Neural crest cell (in vitro differentiated cells): ENCODE measurements at regions not wholly inside any gene's neighbourhood (a gene's known extent, or its start where the extent isn't known, plus 50 kb on each side); places are given as distances from the start of the nearest gene placed in this dataset.

Source experiments
- DNase-seq: peaks from one replicate; pipeline ENCODE4 v3.0.0; 2021; ENCODE audit warnings: low read depth, mixed read lengths, low spot score
- H3K27ac Mint-ChIP-seq: one replicate; pipeline ENCODE4 v1.8.0; 2021; ENCODE audit warnings: mild to moderate bottlenecking, mixed read lengths; ENCODE audit not compliant: unreplicated experiment
- H3K27me3 Mint-ChIP-seq: 2 replicates; pipeline ENCODE4 v1.8.0; 2021; ENCODE audit warnings: low read depth, mild to moderate bottlenecking, mixed read lengths
- H3K36me3 Mint-ChIP-seq: 2 replicates; pipeline ENCODE4 v1.8.0; 2021; ENCODE audit warnings: low read depth, mild to moderate bottlenecking, mixed read lengths
- H3K4me1 Mint-ChIP-seq: 2 replicates; pipeline ENCODE4 v1.8.0; 2021; ENCODE audit warnings: mixed read lengths
- H3K4me3 Mint-ChIP-seq: one replicate; pipeline ENCODE4 v1.8.0; 2021; ENCODE audit warnings: mild to moderate bottlenecking, mixed read lengths
- H3K9me3 Mint-ChIP-seq: 2 replicates; pipeline ENCODE4 v1.8.0; 2021; ENCODE audit warnings: mixed read lengths
- CTCF ChIP-seq: fragments of 200-600 bp; sonication (generic); conservative IDR thresholded peaks from 2 replicates; pipeline ENCODE4 v1.5.0; 2021; ENCODE audit warnings: antibody characterized with exemption, mild to moderate bottlenecking

GRCh38 chr1:8134546-8135235 is 108.6 kb upstream of the ERRFI1 start:
- Mint-ChIP-seq H3K9me3 (no peaks in the 10 kb centered on the region), H3K4me1 (peaks cover 44% of the 10 kb centered on the region), H3K36me3 (no peaks in the 10 kb centered on the region), H3K27ac (peak overlapping the region; percentile 17), H3K4me3 (no peak overlapping the region), H3K27me3 (no peaks in the 10 kb centered on the region)
- no peak for TF ChIP-seq CTCF
- no peak for DNase-seq

GRCh38 chr1:8133657-8134430 is 107.7 kb upstream of the ERRFI1 start:
- H3K36me3 Mint-ChIP-seq = no peaks in the 10 kb centered on the region
- H3K27ac Mint-ChIP-seq = no peak overlapping the region
- no peak for DNase-seq
- H3K4me3 Mint-ChIP-seq = no peak overlapping the region
- peaks cover 44% of the 10 kb centered on the region for H3K4me1 Mint-ChIP-seq
- no peaks in the 10 kb centered on the region for H3K9me3 Mint-ChIP-seq
- no peaks in the 10 kb centered on the region for H3K27me3 Mint-ChIP-seq
- no peak for TF ChIP-seq CTCF

DNA sequence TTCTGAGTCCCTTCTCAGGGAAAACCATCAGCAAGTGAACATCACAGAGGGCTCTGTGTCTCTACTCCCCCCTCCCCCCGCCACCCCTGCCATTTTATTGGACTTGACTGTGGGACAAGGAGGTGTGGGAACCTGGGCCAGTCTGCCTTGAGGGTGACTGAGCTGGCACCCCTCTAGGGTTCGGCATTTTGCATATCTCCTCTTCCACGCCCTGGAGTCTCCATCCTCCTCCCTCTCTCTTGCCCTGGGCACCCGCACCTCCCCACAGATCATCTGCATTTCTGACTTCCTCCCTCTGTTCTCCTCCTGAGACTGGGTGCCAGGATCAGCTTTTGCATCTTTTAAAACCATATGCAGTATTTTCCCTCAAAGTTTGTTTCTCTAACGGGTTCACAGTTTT is 107.1 kb upstream of the ERRFI1 start:
- H3K27ac Mint-ChIP-seq = no peak overlapping the region
- H3K9me3 Mint-ChIP-seq = no peaks in the 10 kb centered on the region
- no peaks in the 10 kb centered on the region for H3K27me3 Mint-ChIP-seq
- no peak overlapping the region for H3K4me3 Mint-ChIP-seq
- DNase-seq = no peak
- H3K4me1 Mint-ChIP-seq = peaks cover 39% of the 10 kb centered on the region
- no peak for TF ChIP-seq CTCF
- no peaks in the 10 kb centered on the region for H3K36me3 Mint-ChIP-seq

DNA sequence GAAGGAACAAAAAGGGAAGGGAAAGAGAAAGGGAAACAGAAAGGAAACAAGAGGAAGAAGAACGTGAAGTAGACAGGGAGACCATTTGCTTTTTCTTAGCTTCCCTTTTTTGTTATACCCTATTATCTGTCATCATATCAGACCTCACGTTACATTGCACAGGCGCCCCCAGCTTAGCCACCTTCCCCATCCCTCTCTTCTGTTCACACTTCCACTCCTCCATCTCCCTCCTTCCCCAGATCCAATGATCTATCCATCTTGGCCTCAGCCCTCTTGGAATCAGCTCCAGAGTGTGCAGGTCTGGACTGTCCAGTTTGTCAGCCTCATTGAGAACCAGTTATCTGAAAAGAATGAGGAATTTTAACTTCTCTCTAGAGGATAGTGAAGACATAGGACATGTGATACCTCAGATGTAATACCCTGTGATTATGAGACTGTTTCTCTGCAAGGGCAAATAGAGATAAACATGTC is 101.1 kb upstream of the ERRFI1 start:
- DNase-seq = no peak
- no peaks in the 10 kb centered on the region for H3K27me3 Mint-ChIP-seq

More for the DNA sequence above, 101.1 kb upstream of the ERRFI1 start:
- Mint-ChIP-seq H3K4me1 (peaks cover 16% of the 10 kb centered on the region), H3K27ac (no peak overlapping the region), H3K36me3 (peaks cover 15% of the 10 kb centered on the region), H3K9me3 (peaks cover 9% of the 10 kb centered on the region), H3K4me3 (no peak overlapping the region)
- TF ChIP-seq CTCF = no peak
